Stimulated activated CD4-positive, alpha-beta T cell treated with anti-CD3 and anti-CD28 coated beads, Interleukin-15, amount 100 ng/mL, for 1 hour (primary cell): ENCODE measurements at regions not wholly inside any gene's neighbourhood (a gene's known extent, or its start where the extent isn't known, plus 50 kb on each side); places are given as distances from the start of the nearest gene placed in this dataset.

Experiments used
- DNase-seq, 2 donors: peaks; one replicate each; pipeline ENCODE4 v3.0.0-alpha.2; 2020; ENCODE audit warnings: low read depth in 1 of 2, low spot score in 1 of 2

DNA sequence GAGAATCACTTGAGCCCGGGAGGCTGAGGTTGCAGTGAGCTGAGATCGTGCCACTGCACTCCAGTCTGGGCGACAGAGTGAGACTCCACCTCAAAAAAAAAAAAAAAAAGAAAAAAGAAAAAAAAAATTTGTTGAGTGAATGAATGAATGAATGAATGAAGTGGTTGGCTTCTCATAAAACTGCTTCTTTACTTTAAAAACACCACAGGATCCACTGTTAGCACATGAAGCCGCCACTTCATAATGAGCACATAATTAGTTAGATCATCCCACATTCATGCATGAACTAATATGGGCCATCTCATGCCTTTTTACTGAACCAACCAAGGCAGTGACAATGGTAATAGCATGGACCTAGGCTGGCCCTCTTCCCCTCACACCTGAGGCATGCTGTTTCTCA, 135.0 kb upstream of the XYLT1 start:
- no peak for DNase-seq

DNA sequence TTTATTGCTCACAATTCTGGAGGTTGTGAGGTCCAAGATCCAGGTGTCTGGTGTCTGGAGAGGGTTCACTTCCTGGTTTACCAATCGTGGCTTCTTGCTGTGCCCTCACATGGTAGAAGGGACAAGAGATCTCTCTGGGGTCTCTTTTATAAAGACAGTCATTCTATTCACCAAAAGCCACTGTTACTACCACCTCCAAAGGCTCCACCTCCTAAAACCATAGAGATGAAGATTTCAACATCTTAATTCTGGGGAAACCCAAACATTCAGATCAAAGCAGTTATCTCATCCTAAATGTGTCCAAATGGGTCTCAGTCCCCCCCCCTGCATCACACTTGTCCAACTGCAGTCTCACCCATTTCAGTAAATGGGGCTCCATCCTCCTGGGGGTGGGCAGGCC, 132.9 kb upstream of the XYLT1 start:
- no peak for DNase-seq

DNA sequence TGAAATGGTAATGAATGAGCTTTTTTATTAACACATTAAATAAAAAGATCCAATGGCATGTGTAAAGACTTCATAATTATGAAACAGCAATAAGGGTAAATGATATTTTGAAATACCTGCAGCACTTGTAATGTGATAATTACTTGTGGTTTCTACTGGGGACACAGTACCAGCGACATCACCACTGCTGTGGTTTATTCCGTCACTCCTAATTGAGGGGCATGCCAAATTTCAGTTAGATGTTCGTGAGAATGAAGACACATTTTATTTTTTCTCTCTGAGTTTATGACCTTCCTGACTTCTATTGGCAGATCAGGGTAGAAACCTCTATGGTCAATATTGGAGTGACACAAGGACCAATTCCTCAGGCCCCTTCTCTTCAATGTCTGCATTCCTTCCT, 131.9 kb upstream of the XYLT1 start:
- no peak for DNase-seq

DNA sequence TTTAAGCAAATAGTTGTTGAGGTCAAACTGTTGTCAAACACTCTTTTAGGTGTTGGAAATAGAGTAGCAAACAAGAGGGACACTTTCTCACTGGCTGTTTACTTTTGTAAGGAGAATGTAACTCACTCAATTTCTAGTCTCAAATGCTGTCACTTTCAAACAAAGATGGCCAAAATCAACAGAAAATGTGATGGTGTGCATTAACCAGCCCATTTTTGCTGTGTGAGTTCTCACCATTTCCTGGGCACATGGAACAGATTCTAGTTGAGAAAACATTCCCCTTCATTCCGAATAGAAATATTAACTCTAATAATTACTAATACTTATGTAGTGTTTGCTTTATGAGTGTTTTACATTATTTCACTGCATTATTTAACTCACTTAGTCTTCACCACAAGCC, 128.2 kb upstream of the XYLT1 start:
- DNase-seq, result no peak

DNA sequence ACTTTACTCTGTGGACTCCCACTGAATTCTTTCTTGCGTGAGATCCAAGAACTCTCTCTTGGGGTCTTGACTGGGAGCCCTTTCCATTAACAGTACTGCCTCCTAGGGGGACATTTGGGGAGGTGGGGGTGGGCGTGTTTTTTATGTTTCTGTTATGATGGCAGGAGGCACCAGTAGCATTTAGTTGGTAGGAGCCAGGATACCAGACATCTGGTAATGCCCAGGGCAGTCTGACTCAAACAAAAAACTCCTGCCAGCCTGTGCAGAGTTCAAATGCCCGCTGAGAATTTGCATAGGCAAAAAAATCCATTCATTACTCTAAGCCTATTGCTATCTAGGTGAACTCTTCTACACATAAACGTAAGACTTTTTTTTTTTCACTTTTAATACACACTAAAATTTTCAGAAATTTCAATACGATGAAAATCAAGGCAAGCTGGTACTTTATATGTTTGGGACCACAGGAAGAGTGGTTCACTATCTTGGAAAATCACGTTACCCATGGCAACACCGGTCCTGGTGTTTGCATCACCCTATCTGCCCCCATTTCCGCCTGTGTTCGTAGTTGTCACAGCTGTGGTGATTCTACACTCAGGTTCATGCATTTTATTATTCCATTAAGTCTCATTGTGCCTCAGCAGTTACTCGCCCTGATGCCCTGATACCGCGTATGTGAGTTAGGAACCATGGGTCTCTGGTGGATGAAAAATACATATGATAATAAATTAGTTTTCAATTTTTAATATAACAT, 121.1 kb upstream of the XYLT1 start:
- no peak for DNase-seq

DNA sequence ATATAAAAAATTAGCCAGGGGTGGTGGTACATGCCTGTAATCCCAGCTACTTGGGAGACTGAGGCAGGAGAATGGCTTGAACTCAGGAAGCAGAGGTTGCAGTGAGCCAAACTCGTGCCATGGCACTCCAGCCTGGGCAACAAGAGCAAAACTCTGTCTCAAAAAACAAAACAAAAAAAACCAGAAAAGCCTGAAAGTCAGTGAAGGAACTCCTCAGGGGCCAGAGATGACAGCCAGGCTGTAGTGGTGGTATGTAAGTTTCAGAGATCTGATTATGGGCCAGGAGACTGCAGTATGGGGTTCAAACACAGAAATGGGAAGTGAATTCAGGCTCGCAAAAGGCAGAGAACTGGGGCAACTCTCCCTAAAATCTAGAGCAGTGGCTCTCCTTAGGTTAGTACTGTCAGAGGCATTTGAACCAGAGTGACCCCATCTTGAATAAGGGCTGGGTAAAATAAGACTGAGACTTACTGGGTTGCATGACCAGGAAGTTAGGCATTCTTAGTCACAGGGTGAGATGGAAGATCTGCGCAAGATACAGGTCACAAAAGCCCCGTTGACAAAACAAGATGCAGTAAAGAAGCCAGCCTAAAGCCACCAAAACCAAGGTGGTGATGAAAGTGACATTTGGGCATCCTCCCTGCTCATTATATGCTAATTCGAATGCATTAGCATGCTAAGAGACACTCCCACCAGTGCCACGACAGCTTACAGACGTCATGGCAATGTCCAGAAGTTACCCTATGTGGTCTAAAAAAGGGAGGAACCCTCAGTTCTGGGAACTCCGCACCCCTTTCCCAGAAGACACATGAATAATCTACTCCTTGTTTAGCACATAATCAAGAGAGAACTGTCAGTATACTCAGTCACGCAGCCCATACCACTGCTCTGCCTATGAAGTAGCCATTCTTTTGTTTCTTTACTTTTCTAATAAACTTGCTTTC, 120.2 kb upstream of the XYLT1 start:
- DNase-seq, result no peak

DNA sequence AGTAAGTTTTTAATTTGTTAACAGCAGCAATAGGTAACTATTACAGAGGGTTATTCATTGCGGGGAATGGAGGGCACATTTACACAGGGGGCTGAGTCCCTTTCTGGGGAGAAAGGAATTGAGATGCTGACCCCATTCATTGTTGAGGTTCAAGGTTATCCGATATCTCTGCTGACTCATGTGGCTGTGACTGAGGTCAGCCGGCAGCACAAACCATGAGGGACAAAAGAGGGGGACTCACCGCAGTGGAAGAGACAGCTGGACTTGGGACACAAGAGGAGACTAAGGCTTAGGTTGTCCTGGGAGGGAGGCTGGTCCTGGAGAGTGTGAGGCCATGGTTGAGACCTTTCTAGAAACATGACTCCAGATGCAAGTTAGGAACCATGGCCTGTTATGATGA, 119.1 kb upstream of the XYLT1 start:
- no peak for DNase-seq

DNA sequence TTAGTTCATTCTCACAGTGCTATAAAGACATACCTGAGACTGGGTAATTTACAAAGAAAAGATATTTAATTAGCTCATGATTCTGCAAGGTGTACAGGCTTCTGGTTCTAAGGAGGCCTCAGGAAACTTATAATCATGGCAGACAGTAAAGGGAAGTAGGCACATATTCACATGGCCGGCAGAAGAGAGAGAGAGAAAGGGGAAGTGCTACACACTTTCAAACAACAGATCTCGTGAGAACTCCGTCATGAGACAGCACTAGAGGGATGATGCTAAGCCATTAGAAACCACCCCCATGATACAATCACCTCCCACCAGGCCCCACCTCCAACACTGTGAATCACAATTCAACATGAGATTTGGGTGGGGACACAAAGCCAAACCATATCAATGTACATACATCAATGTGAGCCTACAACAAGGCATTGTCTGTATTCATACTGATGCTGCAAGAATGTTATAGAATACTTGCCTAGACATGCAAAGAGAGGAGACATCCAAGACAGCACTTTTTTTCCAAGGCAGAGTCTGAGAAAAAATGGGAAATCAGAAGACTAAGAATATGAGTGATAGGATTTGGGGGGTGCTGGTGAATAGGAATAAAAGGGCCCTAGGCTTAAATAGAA, 114.8 kb upstream of the XYLT1 start:
- DNase-seq, result no peak

DNA sequence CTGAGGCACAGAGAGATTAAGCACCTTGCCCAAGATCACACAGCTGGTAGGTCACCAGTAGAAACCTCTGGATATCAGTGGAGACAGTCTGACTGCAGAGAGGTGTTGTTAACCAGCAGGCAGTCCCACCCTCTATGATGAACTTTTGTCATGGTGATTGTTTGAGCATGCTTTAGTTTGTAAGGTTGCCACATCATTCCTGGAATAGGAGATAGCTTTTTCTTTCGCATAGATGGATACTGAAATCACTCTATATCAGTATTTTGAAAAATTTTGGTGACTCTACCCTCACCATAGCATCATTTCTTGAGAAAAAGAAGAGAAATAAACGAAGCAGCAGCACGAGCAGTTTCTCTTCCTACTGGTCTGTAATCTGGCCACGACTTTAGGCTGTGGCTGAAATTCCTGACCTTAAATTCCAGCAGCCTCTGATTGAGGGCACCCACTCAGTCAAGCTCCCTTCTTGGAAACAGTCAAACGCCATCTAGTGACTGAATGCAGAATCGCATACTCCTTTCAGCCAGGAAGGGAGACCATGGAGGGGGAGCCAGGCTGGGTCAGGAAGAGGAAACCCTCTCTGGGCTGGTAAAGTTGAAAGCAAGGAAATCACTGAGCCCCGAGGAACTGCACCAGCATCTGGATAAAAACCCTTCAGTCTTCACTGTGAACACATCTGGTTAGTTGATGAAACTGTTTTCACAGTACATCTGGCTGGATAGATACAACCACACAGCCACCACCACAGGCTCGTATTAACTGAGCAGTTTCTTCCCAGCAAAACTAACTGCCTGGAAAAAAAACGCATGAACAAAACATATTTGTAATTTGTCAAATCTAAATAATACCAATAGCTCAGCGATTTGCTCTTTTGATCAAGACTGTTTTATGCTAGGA, 108.5 kb upstream of the XYLT1 start:
- peak in 1 of 2 donors; percentile 7 for DNase-seq

DNA sequence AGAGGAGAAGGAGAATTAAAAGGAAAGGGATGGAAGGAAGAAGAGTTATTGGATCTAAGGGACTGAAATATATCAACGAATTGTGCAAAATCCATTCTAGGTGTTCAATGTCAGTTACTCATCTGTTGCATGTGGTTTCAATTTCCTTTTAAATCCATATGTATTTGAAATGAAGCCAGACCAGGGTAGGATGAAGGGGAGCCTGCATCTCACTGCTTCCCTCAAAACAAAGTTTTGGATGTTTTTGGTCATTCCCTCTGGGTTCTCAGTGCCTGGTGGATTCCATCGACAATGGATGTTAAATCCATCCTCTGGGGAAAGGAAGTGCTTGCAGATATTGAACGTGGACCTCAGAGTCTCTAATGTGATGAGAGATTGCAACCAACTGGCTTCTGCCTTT, 103.5 kb upstream of the XYLT1 start:
- no peak for DNase-seq

DNA sequence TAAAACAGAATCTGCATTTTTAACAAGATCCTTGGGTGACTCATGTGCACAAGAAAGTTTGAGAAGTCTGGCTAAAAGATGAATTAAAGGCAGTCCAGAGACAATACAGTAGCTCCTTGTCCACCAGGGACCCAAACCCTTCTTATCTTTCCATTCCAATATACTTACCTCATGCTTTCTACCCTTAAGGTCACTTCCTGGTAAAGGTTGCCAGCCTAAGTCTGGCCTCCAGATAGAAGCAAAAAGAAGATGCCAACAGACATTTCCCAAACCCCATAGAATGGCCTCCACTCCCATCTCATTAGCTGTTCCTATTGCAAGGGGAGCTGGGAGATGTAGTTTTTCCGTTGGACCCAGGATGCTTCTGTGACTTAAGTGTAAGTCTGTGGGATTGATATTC, 101.4 kb upstream of the XYLT1 start:
- DNase-seq, result no peak

DNA sequence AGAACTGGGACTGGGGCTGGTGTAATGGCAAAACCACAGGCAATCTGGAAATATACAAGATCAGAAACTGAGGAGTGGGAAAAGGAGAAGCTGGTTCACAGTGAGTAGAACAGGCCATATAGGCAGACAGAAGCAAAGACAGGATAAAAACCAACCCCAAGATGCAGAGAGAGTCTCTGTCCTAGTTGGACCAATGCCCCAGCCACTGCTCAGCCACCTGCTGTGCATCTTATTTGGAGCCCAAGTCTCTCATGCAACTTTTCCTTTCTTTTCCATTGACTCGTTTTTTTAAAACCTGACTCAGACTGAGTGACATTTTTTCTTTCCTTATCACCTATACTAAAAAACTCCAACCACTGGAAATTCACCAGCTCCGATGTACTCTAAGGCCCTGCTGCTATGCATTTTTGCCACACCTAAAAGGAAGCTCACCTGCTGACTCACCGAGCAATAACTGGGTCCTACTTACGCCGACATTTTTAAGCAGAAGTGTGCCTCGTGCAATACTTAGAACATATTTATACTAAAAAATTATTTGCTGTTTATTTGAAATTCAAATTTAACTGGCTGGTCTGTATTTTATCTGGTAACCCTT, 100.8 kb upstream of the XYLT1 start:
- no peak for DNase-seq

DNA sequence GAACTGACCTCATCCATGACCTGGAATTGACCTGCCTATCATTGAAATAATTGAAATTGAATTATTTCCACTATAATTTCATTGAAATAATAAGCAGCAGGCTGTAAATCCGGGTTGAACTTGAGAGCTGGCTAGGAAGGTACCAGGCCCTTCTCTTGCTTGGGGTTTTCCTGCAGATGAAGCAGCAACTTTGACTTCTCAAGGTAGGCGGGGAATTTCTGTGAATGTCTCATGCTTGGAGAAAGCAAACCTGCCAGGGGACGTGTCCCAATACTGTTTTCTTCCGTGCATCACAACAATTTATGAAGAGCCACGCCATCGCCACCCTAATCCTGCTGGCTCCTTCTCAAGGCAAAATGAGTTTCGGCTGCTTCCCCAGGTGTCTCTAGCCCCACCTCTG, 97.5 kb upstream of the XYLT1 start:
- no peak for DNase-seq

DNA sequence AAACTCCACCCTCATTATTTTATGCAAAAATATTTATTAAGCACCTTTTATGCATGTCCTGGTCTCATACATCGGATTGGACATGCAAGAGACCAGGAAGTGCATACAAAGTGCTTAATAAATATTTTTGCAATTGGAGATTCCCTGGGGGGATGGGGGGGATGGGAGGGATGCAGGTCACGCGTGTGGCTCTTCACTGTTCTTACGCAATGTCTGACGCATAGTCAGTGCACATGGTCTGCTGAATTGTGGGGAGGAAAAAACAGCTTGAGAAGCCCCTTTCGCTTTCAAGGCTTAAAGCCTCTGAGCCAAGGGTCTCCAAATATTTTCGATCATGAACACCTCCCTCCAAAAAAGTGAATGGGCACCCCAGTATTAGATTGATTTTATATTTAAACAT, 96.7 kb upstream of the XYLT1 start:
- no peak for DNase-seq

DNA sequence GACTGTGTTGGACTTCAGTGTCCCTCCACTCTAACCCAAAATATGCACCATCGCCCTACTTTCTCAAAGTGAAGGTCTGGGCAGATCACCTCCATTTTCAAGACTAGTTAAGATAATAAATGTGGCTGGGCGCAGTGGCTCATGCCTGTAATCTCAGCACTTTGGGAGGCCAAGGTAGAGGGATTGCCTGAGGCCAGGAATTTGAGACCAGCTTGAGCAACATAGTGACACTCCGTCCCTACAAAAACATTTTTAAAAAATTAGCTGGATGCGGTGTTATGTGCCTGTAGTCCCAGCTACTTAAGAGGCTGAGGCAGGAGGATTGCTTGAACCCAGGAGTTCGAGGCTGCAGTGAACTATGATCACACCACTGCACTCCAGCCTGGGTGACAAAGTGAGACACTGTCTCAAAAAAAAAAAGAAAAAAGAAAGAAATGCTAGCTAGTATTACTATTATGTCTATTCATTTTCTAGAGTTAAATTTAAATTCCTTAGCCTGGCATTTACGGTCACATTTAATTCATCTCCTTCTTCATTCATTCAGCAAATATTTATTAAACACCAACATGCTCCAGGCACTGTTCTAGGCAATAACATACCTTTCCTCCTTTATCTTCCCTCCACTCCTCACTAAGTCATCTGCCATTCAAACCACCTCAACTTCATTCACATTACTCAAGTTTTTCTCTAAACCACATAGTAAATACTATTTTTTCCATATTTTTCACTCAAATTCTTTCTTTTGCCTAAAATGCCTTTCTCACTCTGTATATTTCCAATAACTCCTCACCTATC, 96.1 kb upstream of the XYLT1 start:
- DNase-seq, result no peak

DNA sequence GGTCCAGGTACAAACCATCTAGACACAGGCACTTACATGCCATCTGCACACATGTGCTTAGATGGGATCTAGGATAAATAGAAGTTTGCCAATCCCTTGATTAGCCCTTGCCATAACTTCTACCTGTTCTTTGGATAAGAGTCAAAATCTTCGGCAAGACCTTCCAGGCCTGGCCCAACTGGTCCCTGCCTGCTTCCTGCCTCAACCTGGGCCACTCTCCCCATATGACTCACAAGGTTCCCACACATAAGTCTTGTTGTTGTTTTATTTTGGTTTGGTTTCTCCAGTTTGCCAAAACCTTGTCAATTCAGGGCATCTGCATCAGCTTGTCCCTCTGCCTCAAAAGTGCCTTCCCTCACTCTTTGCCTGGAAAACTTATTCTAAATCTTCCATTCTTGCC, 95.3 kb upstream of the XYLT1 start:
- no peak for DNase-seq

DNA sequence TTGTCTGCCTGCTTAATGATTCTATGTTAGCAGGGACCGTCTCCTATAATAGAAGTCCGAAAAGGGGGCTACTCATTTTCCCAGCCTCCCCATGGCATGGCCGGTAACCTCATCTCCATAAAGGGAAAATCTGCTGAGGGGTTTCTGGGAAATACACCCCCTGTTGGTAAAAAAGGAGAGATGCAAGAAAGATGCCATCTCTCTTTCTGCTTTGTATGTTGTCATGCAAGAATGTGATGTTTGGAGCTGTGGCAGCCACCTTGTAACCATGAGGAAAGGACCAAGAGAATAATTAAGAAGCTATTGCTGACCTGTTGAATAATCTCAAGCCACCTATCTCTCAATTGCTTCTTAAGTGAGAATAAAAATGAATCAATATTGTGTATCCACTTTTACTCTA, 94.8 kb upstream of the XYLT1 start:
- no peak for DNase-seq

DNA sequence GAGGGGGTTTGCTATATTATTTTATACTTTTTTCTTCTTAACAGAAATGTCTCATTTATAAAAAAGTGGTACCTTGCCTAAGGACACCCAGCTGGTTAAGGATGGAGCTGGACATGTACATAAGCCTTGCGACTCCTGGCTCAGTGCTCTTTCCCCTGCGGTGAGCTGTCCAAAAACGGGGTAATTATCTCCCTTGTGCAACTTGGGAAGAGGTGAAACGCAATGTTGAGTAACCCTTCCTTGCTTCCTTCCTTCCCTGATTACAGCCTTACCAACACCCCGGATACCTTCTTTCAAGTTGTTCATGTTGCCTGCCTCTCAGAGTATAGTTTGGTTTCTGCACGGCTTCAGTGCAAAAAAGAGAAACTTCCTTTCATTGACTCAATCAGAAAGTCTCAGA, 94.1 kb upstream of the XYLT1 start:
- DNase-seq, result no peak

DNA sequence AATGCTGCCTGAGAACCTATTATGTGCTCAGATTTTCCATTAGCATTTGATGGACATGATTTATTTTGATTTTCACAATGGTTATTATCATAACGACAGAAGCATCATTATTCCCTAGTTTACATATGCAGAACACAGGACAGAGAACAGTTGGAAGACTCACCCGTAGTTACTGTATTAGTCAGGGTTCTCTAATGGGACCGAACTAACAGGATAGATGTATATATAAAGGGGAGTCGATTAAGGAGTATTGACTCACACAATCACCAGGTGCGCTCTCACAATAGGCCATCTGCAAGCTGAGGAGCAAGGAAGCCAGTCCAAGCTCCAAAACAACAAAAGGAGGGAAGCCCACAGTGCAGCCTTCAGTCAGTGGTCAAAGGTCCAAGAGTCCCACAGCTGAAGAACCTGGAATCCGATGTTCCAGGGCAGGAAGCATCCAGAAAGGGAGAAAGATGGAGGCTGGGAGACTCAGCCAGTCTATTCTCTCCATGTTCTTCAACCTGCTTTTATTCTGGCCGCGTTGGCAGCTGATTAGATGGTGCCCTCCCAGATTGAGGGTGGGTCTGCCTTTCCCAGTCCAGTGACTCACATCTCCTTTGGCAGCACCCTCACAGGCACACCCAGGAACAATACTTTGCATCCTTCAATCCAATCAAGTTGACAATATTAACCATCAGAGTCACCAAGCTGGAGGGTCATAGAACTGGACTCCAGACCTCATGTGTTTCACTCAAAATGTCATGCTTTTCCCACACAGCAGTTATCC, 92.7 kb upstream of the XYLT1 start:
- DNase-seq, result no peak
